Small intestine (tissue), 7 donors: ENCODE measurements at regions not wholly inside any gene's neighbourhood (a gene's known extent, or its start where the extent isn't known, plus 50 kb on each side); places are given as distances from the start of the nearest gene placed in this dataset.

Experiments used
- DNase-seq, 2 donors: peaks; one replicate each; pipeline versions ENCODE4 v3.0.0 to v3.0.0-alpha.2; 2013
- FAIRE-seq: peaks from 2 replicates; lab custom pipeline; 2012; peaks lifted over from hg19 to GRCh38; lab: Jason Lieb, UNC
- H3K27ac ChIP-seq, 3 donors: one replicate each; pipeline ENCODE4 v1.5.1; 2013; ENCODE audit warnings: low read length in 2 of 3, mild to moderate bottlenecking in 2 of 3, control low read depth in 1 of 3, inconsistent platforms in 1 of 3, low read depth in 1 of 3, moderate library complexity in 1 of 3
- H3K27me3 ChIP-seq, 3 donors: one replicate each; pipeline ENCODE4 v1.6.1; 2013; ENCODE audit warnings: low read length in 3 of 3, inconsistent platforms in 1 of 3; ENCODE audit not compliant: control insufficient read depth in 3 of 3, insufficient read depth in 3 of 3
- H3K36me3 ChIP-seq, 3 donors: one replicate each; pipeline ENCODE4 v1.6.1; 2013; ENCODE audit warnings: low read length in 3 of 3, inconsistent platforms in 1 of 3, low read depth in 1 of 3, mild to moderate bottlenecking in 1 of 3, moderate library complexity in 1 of 3; ENCODE audit not compliant: control insufficient read depth in 3 of 3, insufficient read depth in 2 of 3
- H3K4me1 ChIP-seq, 3 donors: one replicate each; pipeline ENCODE4 v1.6.1; 2013; ENCODE audit warnings: low read length in 2 of 3, inconsistent platforms in 1 of 3, low read depth in 1 of 3, mild to moderate bottlenecking in 1 of 3, moderate library complexity in 1 of 3; ENCODE audit not compliant: control insufficient read depth in 3 of 3, insufficient read depth in 2 of 3
- H3K4me3 ChIP-seq, 3 donors: one replicate each; pipeline ENCODE4 v1.5.1; 2013; ENCODE audit warnings: low read length in 3 of 3, control low read depth in 1 of 3, inconsistent platforms in 1 of 3, low read depth in 1 of 3, mild to moderate bottlenecking in 1 of 3, moderate library complexity in 1 of 3
- H3K9me3 ChIP-seq, 2 donors: one replicate each; pipeline ENCODE4 v1.6.1; 2013; ENCODE audit warnings: low read depth in 1 of 2, low read length in 1 of 2; ENCODE audit not compliant: control insufficient read depth in 2 of 2, insufficient read depth in 1 of 2
- WGBS, 3 donors: extraction: QIAGEN DNeasy Blood & Tissue Kit; methylation state at CpG; one replicate each; pipeline ENCODE4 v1.1.7; 2013; 5-methylcytosine and 5-hydroxymethylcytosine counted together
- donor health status: healthy with polysubstance abuse.
- donor health status: control.
- donor health status: control.
- donor health status: Bipolar disorder and iron deficiency.
- donor health status: healthy.

GRCh38 chr11:71102251-71102995 lies 150.0 kb downstream of the SHANK2 start:
- no peaks in the 10 kb centered on the region for H3K9me3 ChIP-seq
- WGBS, 3 donors, result 83 to 91% (median 88%) methylated on average over 14 of the region's 14 CpGs
- no peak overlapping the region for H3K4me3 ChIP-seq
- no peaks in the 10 kb centered on the region for H3K4me1 ChIP-seq
- H3K27ac ChIP-seq, result no peak overlapping the region
- FAIRE-seq (no peak), DNase-seq (no peak)
- peaks cover 0 to 46% (median 0%) of the 10 kb centered on the region in 3 donors for H3K36me3 ChIP-seq
- H3K27me3 ChIP-seq, result no peaks in the 10 kb centered on the region

DNA sequence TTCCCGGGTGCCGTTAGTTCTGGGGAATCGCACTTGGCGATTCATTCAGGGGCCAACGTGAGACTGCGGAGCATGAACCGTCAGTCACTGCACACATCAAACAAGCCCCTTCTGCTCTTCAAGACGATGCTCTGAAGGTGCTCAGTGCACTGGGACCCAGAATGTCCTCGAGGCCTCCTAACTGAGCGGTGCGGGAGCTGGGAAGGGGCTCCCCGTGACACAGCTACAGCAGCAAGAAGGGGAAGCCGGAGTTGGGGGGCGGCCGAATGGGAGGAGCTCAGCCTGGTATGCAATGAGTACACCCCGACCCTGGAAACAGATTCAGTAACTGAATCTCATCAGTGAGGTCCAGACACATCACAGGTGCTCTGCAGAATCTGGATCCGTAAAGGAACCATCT lies 150.8 kb downstream of the SHANK2 start:
- Histone ChIP-seq H3K27me3 (no peaks in the 10 kb centered on the region), H3K4me3 (no peak overlapping the region), H3K9me3 (no peaks in the 10 kb centered on the region), H3K4me1 (no peaks in the 10 kb centered on the region), H3K36me3 (peaks cover 0 to 43% (median 0%) of the 10 kb centered on the region in 3 donors), H3K27ac (no peak overlapping the region)
- no peak for FAIRE-seq
- DNase-seq, result no peak
- 81 to 86% (median 85%) methylated on average over 17 of the region's 17 CpGs for WGBS, 3 donors

DNA sequence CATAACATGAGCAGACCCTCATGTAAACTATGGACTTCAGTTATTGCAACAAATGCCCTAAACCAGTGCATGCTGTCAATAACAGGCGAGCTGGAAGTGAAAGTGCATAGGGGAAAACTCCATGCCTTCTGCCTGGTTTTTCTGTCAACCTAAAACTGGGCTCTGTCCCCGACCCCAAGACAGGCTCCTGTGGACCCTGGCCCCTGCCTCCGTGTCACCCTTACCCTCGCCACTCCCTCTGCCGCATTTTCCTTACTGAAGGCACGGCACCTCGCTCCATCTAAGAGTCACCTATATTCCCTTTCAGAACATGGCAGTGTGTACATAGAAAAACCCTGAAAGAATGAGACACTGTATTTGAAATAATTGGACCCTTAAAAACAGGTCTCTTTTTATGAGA lies 151.3 kb downstream of the SHANK2 start:
- Histone ChIP-seq H3K27me3 (no peaks in the 10 kb centered on the region), H3K4me3 (no peak overlapping the region), H3K27ac (no peak overlapping the region), H3K4me1 (no peaks in the 10 kb centered on the region), H3K9me3 (no peaks in the 10 kb centered on the region), H3K36me3 (peaks cover 0 to 43% (median 0%) of the 10 kb centered on the region in 3 donors)
- 82 to 87% (median 85%) methylated on average over 7 of the region's 7 CpGs for WGBS, 3 donors
- DNase-seq (no peak), FAIRE-seq (no peak)

DNA sequence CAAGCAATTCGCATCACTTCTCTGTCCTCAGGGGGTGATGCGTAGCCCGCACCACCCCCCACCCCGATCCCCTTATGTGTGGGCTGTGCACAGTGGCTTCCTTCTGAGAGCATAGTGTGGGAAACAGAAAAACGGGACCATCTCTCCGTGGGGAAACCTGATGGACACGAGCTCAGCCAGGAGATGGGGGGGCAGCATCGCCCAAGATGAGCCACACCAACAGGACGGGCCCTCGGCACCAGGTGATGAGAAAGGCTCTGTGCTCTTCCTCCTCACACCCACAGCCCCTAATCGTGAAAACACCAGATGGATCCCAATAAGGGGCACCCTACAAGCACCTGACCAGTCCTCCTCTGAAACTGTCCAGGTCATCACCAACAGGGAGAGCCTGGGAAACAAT lies 153.6 kb downstream of the SHANK2 start:
- DNase-seq (no peak), FAIRE-seq (no peak)
- Histone ChIP-seq H3K4me1 (no peaks in the 10 kb centered on the region), H3K4me3 (no peak overlapping the region), H3K27me3 (no peaks in the 10 kb centered on the region), H3K9me3 (no peaks in the 10 kb centered on the region), H3K27ac (no peak overlapping the region), H3K36me3 (peaks cover 0 to 49% (median 0%) of the 10 kb centered on the region in 3 donors)
- 87 to 94% (median 90%) methylated on average over 11 of the region's 11 CpGs for WGBS, 3 donors

GRCh38 chr11:71097506-71098240 lies 154.7 kb downstream of the SHANK2 start:
- FAIRE-seq (no peak), DNase-seq (no peak)
- Histone ChIP-seq H3K36me3 (peaks cover 0 to 50% (median 0%) of the 10 kb centered on the region in 3 donors), H3K9me3 (no peaks in the 10 kb centered on the region), H3K27me3 (no peaks in the 10 kb centered on the region), H3K4me3 (no peak overlapping the region), H3K27ac (no peak overlapping the region), H3K4me1 (no peaks in the 10 kb centered on the region)
- WGBS, 3 donors, result 88 to 96% (median 89%) methylated on average over 12 of the region's 12 CpGs

GRCh38 chr11:71096751-71097388 lies 155.5 kb downstream of the SHANK2 start:
- FAIRE-seq (no peak), DNase-seq (no peak)
- Histone ChIP-seq H3K36me3 (peaks cover 0 to 54% (median 0%) of the 10 kb centered on the region in 3 donors), H3K27ac (no peak overlapping the region), H3K4me3 (no peak overlapping the region), H3K4me1 (no peaks in the 10 kb centered on the region), H3K27me3 (no peaks in the 10 kb centered on the region), H3K9me3 (no peaks in the 10 kb centered on the region)
- 79 to 87% (median 81%) methylated on average over 10 of the region's 10 CpGs for WGBS, 3 donors

GRCh38 chr11:71095294-71095850 lies 157.0 kb downstream of the SHANK2 start:
- H3K27me3 ChIP-seq, result no peaks in the 10 kb centered on the region
- H3K27ac ChIP-seq, result no peak overlapping the region
- DNase-seq, result no peak
- no peaks in the 10 kb centered on the region for H3K9me3 ChIP-seq
- no peak for FAIRE-seq
- no peaks in the 10 kb centered on the region for H3K4me1 ChIP-seq
- WGBS, 3 donors, result 81 to 92% (median 82%) methylated on average over 9 of the region's 9 CpGs
- no peak overlapping the region for H3K4me3 ChIP-seq
- H3K36me3 ChIP-seq, result peaks cover 0 to 62% (median 0%) of the 10 kb centered on the region in 3 donors
